H1 (cell line): ENCODE measurements at regions not wholly inside any gene's neighbourhood (a gene's known extent, or its start where the extent isn't known, plus 50 kb on each side); places are given as distances from the start of the nearest gene placed in this dataset.

ENCODE experiments used
- CTCF ChIA-PET: fragments of 300-600 bp; sonication (Branson Sonifier 250); formaldehyde crosslinking; loops from one replicate; lab custom pipeline; 2021; ENCODE audit not compliant: partially characterized antibody; lab: Charles Lee
- POLR2A ChIA-PET: fragments of 300-600 bp; sonication (Branson Sonifier 250); formaldehyde crosslinking; loops from one replicate; lab custom pipeline; 2021; ENCODE audit warnings: inconsistent platforms; ENCODE audit not compliant: partially characterized antibody; lab: Charles Lee
- DNase-seq, 2 experiments: peaks; one replicate each; pipeline versions ENCODE4 v3.0.0 to v3.0.0-alpha.2; 2010 to 2022; ENCODE audit warnings: low spot score in 2 of 2, low read depth in 1 of 2, mixed read lengths in 1 of 2
- FAIRE-seq: peaks from 2 replicates; lab custom pipeline; 2011; peaks lifted over from hg19 to GRCh38; lab: Jason Lieb, UNC
- H2AFZ ChIP-seq: 2 replicates; pipeline ENCODE4 v1.8.1; 2012; ENCODE audit warnings: low read length, inconsistent platforms
- H2AK5ac ChIP-seq: 2 replicates; pipeline ENCODE4 v1.6.1; 2013; ENCODE audit warnings: low read depth, low read length
- H2BK120ac ChIP-seq: replicated peaks from 2 replicates; pipeline ENCODE3; 2013; ENCODE audit warnings: low read depth, low read length, inconsistent platforms
- H2BK12ac ChIP-seq: 2 replicates; pipeline ENCODE4 v1.6.1; 2013; ENCODE audit warnings: low read depth, low read length
- H2BK15ac ChIP-seq: 2 replicates; pipeline ENCODE4 v1.6.1; 2013; ENCODE audit warnings: low read length
- H2BK20ac ChIP-seq: 2 replicates; pipeline ENCODE4 v1.6.1; 2013; ENCODE audit warnings: low read length
- H2BK5ac ChIP-seq: 2 replicates; pipeline ENCODE4 v1.6.1; 2013; ENCODE audit warnings: low read depth, low read length
- H3K14ac ChIP-seq: 2 replicates; pipeline ENCODE4 v1.6.1; 2013; ENCODE audit warnings: inconsistent platforms; ENCODE audit not compliant: insufficient read length
- H3K18ac ChIP-seq: 2 replicates; pipeline ENCODE4 v1.6.1; 2013; ENCODE audit warnings: low read length; ENCODE audit errors: extremely low read depth
- H3K23ac ChIP-seq: 2 replicates; pipeline ENCODE4 v1.6.1; 2013; ENCODE audit warnings: inconsistent platforms; ENCODE audit not compliant: insufficient read length
- H3K23me2 ChIP-seq: 2 replicates; pipeline ENCODE4 v1.6.1; 2013; ENCODE audit warnings: low read depth, low read length
- H3K27ac ChIP-seq: 2 replicates; pipeline ENCODE4 v1.6.1; 2011; ENCODE audit warnings: low read depth, low read length, inconsistent platforms
- H3K27me3 ChIP-seq, 4 experiments: replicated peaks in 1 of 4; 1 replicate in 1 of 4; 2 replicates in 3 of 4; pipeline versions ENCODE4 v1.6.1 to v1.8.1; 2011 to 2013; ENCODE audit warnings: low read length in 3 of 4, mild to moderate bottlenecking in 3 of 4, inconsistent platforms in 2 of 4, mixed read lengths in 2 of 4, moderate library complexity in 1 of 4; ENCODE audit not compliant: control insufficient read depth in 3 of 4, insufficient read depth in 3 of 4; ENCODE audit errors: extremely low read depth in 1 of 4
- H3K36me3 ChIP-seq, 4 experiments: 2 replicates each; pipeline versions ENCODE4 v1.6.1 to v1.8.1; 2011 to 2013; ENCODE audit warnings: mild to moderate bottlenecking in 4 of 4, low read length in 3 of 4, moderate library complexity in 2 of 4, control low read depth in 1 of 4, inconsistent platforms in 1 of 4; ENCODE audit not compliant: insufficient read depth in 4 of 4, control insufficient read depth in 2 of 4
- H3K4ac ChIP-seq: replicated peaks from 2 replicates; pipeline ENCODE3; 2013; ENCODE audit warnings: low read length, low read depth, mixed read lengths, inconsistent platforms; ENCODE audit not compliant: insufficient read length
- H3K4me1 ChIP-seq, 4 experiments: replicated peaks in 1 of 4; 1 replicate in 1 of 4; 2 replicates in 3 of 4; pipeline versions ENCODE4 v1.6.1 to v1.8.1; 2011 to 2013; ENCODE audit warnings: low read length in 3 of 4, inconsistent platforms in 2 of 4, mixed read lengths in 1 of 4; ENCODE audit not compliant: insufficient read depth in 4 of 4, control insufficient read depth in 3 of 4
- H3K4me2 ChIP-seq, 2 experiments: 2 replicates each; pipeline versions ENCODE4 v1.6.1 to v1.8.1; 2011 to 2013; ENCODE audit warnings: low read depth in 2 of 2, low read length in 2 of 2, control low read depth in 1 of 2, inconsistent platforms in 1 of 2, mild to moderate bottlenecking in 1 of 2; ENCODE audit not compliant: insufficient read depth in 1 of 2
- H3K4me3 ChIP-seq, 4 experiments: fragments of 200-600, 300-600 bp in 1 of 4; sonication (generic), shearing (Covaris generic), sonication (Bioruptor Twin) in 1 of 4; 2 replicates each; pipeline versions ENCODE4 v1.5.1 to v1.8.1; 2011 to 2016; ENCODE audit warnings: low read length in 4 of 4, low read depth in 3 of 4, control low read depth in 2 of 4, inconsistent platforms in 2 of 4, mild to moderate bottlenecking in 2 of 4, mixed read lengths in 1 of 4, moderate library complexity in 1 of 4; ENCODE audit not compliant: insufficient read depth in 2 of 4; ENCODE audit errors: extremely low read depth in 1 of 4
- H3K56ac ChIP-seq: replicated peaks from 2 replicates; pipeline ENCODE3; 2013; ENCODE audit warnings: low read depth, mild to moderate bottlenecking, mixed read lengths, low read length, inconsistent platforms; ENCODE audit not compliant: insufficient read length
- H3K79me1 ChIP-seq: 2 replicates; pipeline ENCODE4 v1.6.1; 2013; ENCODE audit warnings: low read depth, low read length, control low read depth
- H3K79me2 ChIP-seq, 2 experiments: 2 replicates each; pipeline versions ENCODE4 v1.6.1 to v1.8.1; 2012 to 2013; ENCODE audit warnings: low read length in 2 of 2, mild to moderate bottlenecking in 2 of 2, inconsistent platforms in 1 of 2; ENCODE audit not compliant: insufficient read depth in 2 of 2, control insufficient read depth in 1 of 2
- H3K9ac ChIP-seq, 4 experiments: replicated peaks in 1 of 4; 1 replicate in 1 of 4; 2 replicates in 3 of 4; pipeline versions ENCODE4 v1.6.1 to v1.8.1; 2011 to 2013; ENCODE audit warnings: low read depth in 3 of 4, low read length in 3 of 4, control low read depth in 2 of 4, mild to moderate bottlenecking in 2 of 4, moderate library complexity in 2 of 4, inconsistent platforms in 1 of 4; ENCODE audit errors: extremely low read depth in 1 of 4
- H3K9me3 ChIP-seq, 2 experiments: 2 replicates each; pipeline versions ENCODE4 v1.6.1 to v1.8.1; 2012 to 2013; ENCODE audit warnings: mild to moderate bottlenecking in 2 of 2, moderate library complexity in 2 of 2, control low read depth in 1 of 2, inconsistent platforms in 1 of 2, low read depth in 1 of 2, low read length in 1 of 2, mixed read lengths in 1 of 2; ENCODE audit not compliant: insufficient read depth in 2 of 2
- H4K20me1 ChIP-seq, 2 experiments: replicated peaks in 1 of 2; 2 replicates each; pipeline versions ENCODE3 to v1.8.1; 2011 to 2013; ENCODE audit warnings: inconsistent platforms in 2 of 2, low read length in 2 of 2, mild to moderate bottlenecking in 1 of 2; ENCODE audit not compliant: insufficient read depth in 2 of 2, control insufficient read depth in 1 of 2
- H4K5ac ChIP-seq: 2 replicates; pipeline ENCODE4 v1.6.1; 2013; ENCODE audit warnings: low read length, low read depth, mixed read lengths, inconsistent platforms; ENCODE audit not compliant: insufficient read length
- H4K8ac ChIP-seq: 2 replicates; pipeline ENCODE4 v1.8.0; 2013; ENCODE audit warnings: mild to moderate bottlenecking, moderate library complexity, low read length, inconsistent platforms; ENCODE audit not compliant: insufficient read depth; ENCODE audit errors: extremely low read depth
- H4K91ac ChIP-seq: replicated peaks from 2 replicates; pipeline ENCODE3; 2013; ENCODE audit warnings: low read length, mixed read lengths, inconsistent platforms; ENCODE audit not compliant: insufficient read length
- BACH1 ChIP-seq: IDR thresholded peaks from 2 replicates; pipeline ENCODE4 v1.6.1; 2012; ENCODE audit warnings: low read length, improper control_type of control experiment
- MAX ChIP-seq: IDR thresholded peaks from 2 replicates; pipeline ENCODE4 v1.6.1; 2012; ENCODE audit warnings: inconsistent platforms
- RAD21 ChIP-seq, 2 experiments: IDR thresholded peaks in 1 of 2; conservative IDR thresholded peaks in 1 of 2; 2 replicates each; pipeline ENCODE4 v1.6.1; 2011; ENCODE audit warnings: low read depth in 2 of 2, low read length in 2 of 2, improper control_type of control experiment in 1 of 2, inconsistent platforms in 1 of 2, mild to moderate bottlenecking in 1 of 2, moderate library complexity in 1 of 2
- TEAD4 ChIP-seq: IDR thresholded peaks from 2 replicates; pipeline ENCODE4 v1.6.1; 2012; ENCODE audit warnings: low read depth, low read length, inconsistent platforms, mixed read lengths
- WGBS, 2 experiments: shearing (Covaris generic) in 1 of 2; methylation state at CpG; one replicate each; pipeline versions ENCODE4 v1.1.6 to v1.1.7; 2013 to 2015; ENCODE audit warnings: low lambda C conversion rate in 2 of 2, mixed read lengths in 2 of 2, inconsistent platforms in 1 of 2, low coverage in 1 of 2, missing lambda C conversion rate in 1 of 2; ENCODE audit not compliant: insufficient replicate concordance in 2 of 2, insufficient coverage in 1 of 2, insufficient read length in 1 of 2; ENCODE audit errors: extremely low coverage in 1 of 2, missing lambda C conversion rate in 1 of 2; 5-methylcytosine and 5-hydroxymethylcytosine counted together

GRCh38 chr1:30511991-30512913 is 211.1 kb downstream of the MATN1 start:
- no peaks in the 10 kb centered on the region for H3K9me3 ChIP-seq
- DNase-seq = peak in 1 of 2 experiments; percentile 52
- no peak overlapping the region for H3K23ac ChIP-seq
- 73% methylated on average over 18 of the region's 18 CpGs; no CpG with 5 or more reads in 1 of the 2 experiments for WGBS, 2 experiments
- H2BK120ac ChIP-seq = no peak overlapping the region
- no peaks in the 10 kb centered on the region for H3K36me3 ChIP-seq
- no peak overlapping the region for H2BK5ac ChIP-seq
- H4K5ac ChIP-seq = no peak overlapping the region
- no peak overlapping the region for H3K27ac ChIP-seq
- H3K4me1 ChIP-seq = peaks cover 3 to 13% (median 8%) of the 10 kb centered on the region in 4 experiments; a peak in 5 of 7 replicates
- no peak overlapping the region for H2AK5ac ChIP-seq
- no peak overlapping the region; the same call in 1 of the 2 replicates for H2BK12ac ChIP-seq
- H4K8ac ChIP-seq = no peak overlapping the region
- no peak overlapping the region for H4K91ac ChIP-seq
- no peak overlapping the region for H3K56ac ChIP-seq
- H4K20me1 ChIP-seq = no peaks in the 10 kb centered on the region
- POLR2A ChIA-PET = interaction anchor here (1.2 kb wide), 1 partner anchor 14 kb away, joined by 3 read pairs; no protein-coding TSS in a partner anchor
- TF ChIP-seq RAD21 (IDR thresholded peaks at IDR 0.05 in 1 of 2, conservative IDR thresholded peaks at IDR 0.05 in 1 of 2; ENCODE audit: low read depth in 2 of 2, low read length in 2 of 2) = 0 out of 4 replicates have a peak, but pooled peaks of 1 of the 2 experiments have one; percentile 4
- no peak for TF ChIP-seq BACH1
- peak; percentile 67; the same call in 1 of the 2 replicates for TF ChIP-seq TEAD4
- 0 out of 2 replicates have a peak, but pooled peaks have one; percentile 14 for TF ChIP-seq MAX
- H3K18ac ChIP-seq = 0 out of 2 replicates have a peak overlapping the region, but pooled peaks have one; percentile 12
- 0 out of 4 replicates have a peak overlapping the region, but pooled peaks of 1 of the 2 experiments have one; percentile 19 for H3K4me2 ChIP-seq
- H3K27me3 ChIP-seq = no peaks in the 10 kb centered on the region
- H2AFZ ChIP-seq = peak overlapping the region; percentile 55; the same call in 1 of the 2 replicates
- no peaks in the 10 kb centered on the region for H3K79me1 ChIP-seq
- no peaks in the 10 kb centered on the region; the same call in 1 of the 2 replicates for H3K23me2 ChIP-seq
- CTCF ChIA-PET = no interaction called here
- H2BK20ac ChIP-seq = 0 out of 2 replicates have a peak overlapping the region, but pooled peaks have one; percentile 26
- H3K4ac ChIP-seq = no peak overlapping the region
- no peak overlapping the region for H3K4me3 ChIP-seq
- no peaks in the 10 kb centered on the region for H3K79me2 ChIP-seq
- H3K9ac ChIP-seq = no peak overlapping the region
- no peak overlapping the region for H3K14ac ChIP-seq
- FAIRE-seq = no peak
- no peak overlapping the region for H2BK15ac ChIP-seq
